GM19397 (cell line): ENCODE measurements at regions not wholly inside any gene's neighbourhood (a gene's known extent, or its start where the extent isn't known, plus 50 kb on each side); places are given as distances from the start of the nearest gene placed in this dataset.
"Not testable (repeated sequence)": the region's sequence is repeated elsewhere in the genome, so short reads cannot be mapped to it uniquely, and the experiment has no call there.

Experiments
- ATAC-seq: cut with Tn5 transposase; IDR thresholded peaks from one replicate; pipeline ENCODE4 v1.9.1; 2021; ENCODE audit warnings: mild to moderate bottlenecking, moderate library complexity; ENCODE audit not compliant: unreplicated experiment

GRCh38 chr7:69062020-69062765 lies 536.1 kb upstream of the AUTS2 start:
- no peak for ATAC-seq

- no peak for ATAC-seq
Measured at GRCh38 chr7:69067397-69067796, 530.9 kb upstream of the AUTS2 start.

GRCh38 chr7:69070476-69070875 lies 527.8 kb upstream of the AUTS2 start:
- ATAC-seq: no peak

- ATAC-seq: no peak
Measured at GRCh38 chr7:69076566-69076965, 521.7 kb upstream of the AUTS2 start.

- ATAC-seq: no peak
Measured at GRCh38 chr7:69078997-69079769, 519.1 kb upstream of the AUTS2 start.

GRCh38 chr7:69087281-69087680 lies 511.0 kb upstream of the AUTS2 start:
- ATAC-seq: not testable (repeated sequence)

GRCh38 chr7:69088185-69088584 lies 510.1 kb upstream of the AUTS2 start:
- no peak for ATAC-seq

GRCh38 chr7:69090936-69091335 lies 507.3 kb upstream of the AUTS2 start:
- ATAC-seq: no peak

GRCh38 chr7:69091521-69091920 lies 506.8 kb upstream of the AUTS2 start:
- no peak for ATAC-seq

GRCh38 chr7:69095127-69095526 lies 503.1 kb upstream of the AUTS2 start:
- no peak for ATAC-seq

- ATAC-seq: no peak
Measured at GRCh38 chr7:69095649-69096048, 502.6 kb upstream of the AUTS2 start.

- no peak for ATAC-seq
Measured at GRCh38 chr7:69104023-69104422, 494.3 kb upstream of the AUTS2 start.

- ATAC-seq: no peak
Measured at GRCh38 chr7:69105092-69105491, 493.2 kb upstream of the AUTS2 start.

GRCh38 chr7:69105981-69106380 lies 492.3 kb upstream of the AUTS2 start:
- no peak for ATAC-seq

- not testable (repeated sequence) for ATAC-seq
Measured at GRCh38 chr7:69106449-69106848, 491.8 kb upstream of the AUTS2 start.

- not testable (repeated sequence) for ATAC-seq
Measured at GRCh38 chr7:69106946-69107345, 491.3 kb upstream of the AUTS2 start.

GRCh38 chr7:69108097-69108496 lies 490.2 kb upstream of the AUTS2 start:
- no peak for ATAC-seq

GRCh38 chr7:69109246-69109645 lies 489.0 kb upstream of the AUTS2 start:
- ATAC-seq: no peak

- no peak for ATAC-seq
Measured at GRCh38 chr7:69109879-69110278, 488.4 kb upstream of the AUTS2 start.

GRCh38 chr7:69110450-69111050 lies 487.7 kb upstream of the AUTS2 start:
- ATAC-seq: no peak

GRCh38 chr7:69114374-69114773 lies 483.9 kb upstream of the AUTS2 start:
- ATAC-seq: no peak

GRCh38 chr7:69115788-69116187 lies 482.5 kb upstream of the AUTS2 start:
- ATAC-seq: no peak
